ENCODE measurements at regions not wholly inside any gene's neighbourhood (a gene's known extent, or its start where the extent isn't known, plus 50 kb on each side); places are given as distances from the start of the nearest gene placed in this dataset.

- Histone ChIP-seq H3K27ac (no peak overlapping the region), H3K4me3 (peak overlapping the region in 1 of 2 donors; percentile 31), H3K36me3 (no peaks in the 10 kb centered on the region), H3K9me3 (no peaks in the 10 kb centered on the region), H3K4me1 (no peaks in the 10 kb centered on the region), H3K27me3 (no peaks in the 10 kb centered on the region)
- no peak for TF ChIP-seq CTCF (IDR thresholded peaks at IDR 0.05)
- intact Hi-C loops (cut with DNase I), result no loop called here
- no peak for DNase-seq (ENCODE audit: low spot score in 2 of 2)
Measured at GRCh38 chr2:234753701-234754100, 198.1 kb upstream of the SH3BP4 start.

- Histone ChIP-seq H3K27ac (no peak overlapping the region), H3K9me3 (no peaks in the 10 kb centered on the region), H3K4me1 (no peaks in the 10 kb centered on the region), H3K4me3 (no peak overlapping the region), H3K36me3 (no peaks in the 10 kb centered on the region), H3K27me3 (no peaks in the 10 kb centered on the region)
- TF ChIP-seq CTCF (IDR thresholded peaks at IDR 0.05), result no peak
- intact Hi-C loops (cut with DNase I), result no loop called here
- no peak for DNase-seq (ENCODE audit: low spot score in 2 of 2)
Measured at GRCh38 chr2:234752966-234753365, 198.9 kb upstream of the SH3BP4 start.

- Histone ChIP-seq H3K4me1 (no peaks in the 10 kb centered on the region), H3K9me3 (no peaks in the 10 kb centered on the region)
- intact Hi-C loops (cut with DNase I), result no loop called here
Measured at GRCh38 chr2:234751275-234751973, 200.4 kb upstream of the SH3BP4 start.

GRCh38 chr2:234747833-234748559 is 203.8 kb upstream of the SH3BP4 start:
- no peaks in the 10 kb centered on the region for H3K4me1 ChIP-seq
- H3K27me3 ChIP-seq, result no peaks in the 10 kb centered on the region
- intact Hi-C loops (cut with DNase I), result no loop called here
- no peak overlapping the region for H3K27ac ChIP-seq
- H3K36me3 ChIP-seq, result no peaks in the 10 kb centered on the region
- H3K9me3 ChIP-seq, result no peaks in the 10 kb centered on the region
- no peak overlapping the region for H3K4me3 ChIP-seq
- DNase-seq (ENCODE audit: low spot score in 2 of 2), result no peak
- no peak for TF ChIP-seq CTCF (IDR thresholded peaks at IDR 0.05)

More at GRCh38 chr2:234751275-234751973, 200.4 kb upstream of the SH3BP4 start:
- Histone ChIP-seq H3K36me3 (no peaks in the 10 kb centered on the region), H3K27me3 (no peaks in the 10 kb centered on the region), H3K4me3 (no peak overlapping the region), H3K27ac (no peak overlapping the region)
- DNase-seq (ENCODE audit: low spot score in 2 of 2), result no peak
- TF ChIP-seq CTCF (IDR thresholded peaks at IDR 0.05), result no peak

- no peak overlapping the region for H3K4me3 ChIP-seq
- H3K36me3 ChIP-seq, result no peaks in the 10 kb centered on the region
- no peaks in the 10 kb centered on the region for H3K4me1 ChIP-seq
- H3K27ac ChIP-seq, result no peak overlapping the region
- no peak for DNase-seq (ENCODE audit: low spot score in 2 of 2)
- H3K9me3 ChIP-seq, result no peaks in the 10 kb centered on the region
- no peaks in the 10 kb centered on the region for H3K27me3 ChIP-seq
- TF ChIP-seq CTCF (IDR thresholded peaks at IDR 0.05), result no peak
- intact Hi-C loops (cut with DNase I), result no loop called here
Measured at GRCh38 chr2:234747032-234747431, 204.8 kb upstream of the SH3BP4 start.
